ENCODE measurements at regions not wholly inside any gene's neighbourhood (a gene's known extent, or its start where the extent isn't known, plus 50 kb on each side); places are given as distances from the start of the nearest gene placed in this dataset.
"Not testable (repeated sequence)": the region's sequence is repeated elsewhere in the genome, so short reads cannot be mapped to it uniquely, and the experiment has no call there.

DNA sequence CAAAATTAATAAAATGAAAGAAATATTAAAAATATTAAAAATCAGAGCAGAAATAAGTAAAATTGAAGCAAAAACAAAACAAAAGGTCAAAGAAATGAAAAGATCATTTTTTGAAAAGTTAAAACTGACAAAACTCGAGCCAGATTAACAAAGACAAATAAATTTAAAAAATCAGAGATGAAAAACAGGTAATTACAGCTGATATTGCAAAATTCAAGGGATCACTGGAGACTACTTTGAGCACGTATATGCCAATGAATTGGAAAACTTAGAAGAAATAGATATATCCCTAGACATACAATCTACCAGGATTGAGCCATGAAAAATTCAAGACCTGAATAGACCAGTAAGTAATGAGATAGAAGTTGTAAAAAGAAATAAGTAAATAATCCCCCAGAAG lies 446.2 kb upstream of the EYS start:
- DNase-seq (ENCODE audit: low read depth in 2 of 2), result no peak

GRCh38 chr6:66149132-66149531 lies 442.1 kb upstream of the EYS start:
- DNase-seq (ENCODE audit: low read depth in 2 of 2), result no peak

DNA sequence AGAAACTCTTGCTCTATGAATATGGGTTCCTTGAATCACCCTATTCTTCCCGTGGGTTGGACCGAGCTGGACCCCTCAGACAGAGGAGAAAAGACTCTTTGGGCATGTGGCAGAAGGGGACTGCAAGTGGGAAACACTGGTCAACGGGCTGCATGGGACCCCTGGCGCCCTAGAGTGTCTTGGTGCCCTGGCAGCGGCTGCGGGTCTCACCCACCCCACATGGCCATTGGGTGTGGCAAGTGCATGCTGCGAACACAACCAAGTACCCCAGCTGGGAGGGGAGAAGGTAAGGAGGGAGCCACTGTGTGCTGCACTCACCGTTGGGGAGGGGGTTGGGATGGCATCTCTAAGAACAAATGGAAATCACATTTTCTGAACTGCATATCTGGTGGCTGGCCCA lies 438.8 kb upstream of the EYS start:
- DNase-seq (ENCODE audit: low read depth in 2 of 2), result no peak

DNA sequence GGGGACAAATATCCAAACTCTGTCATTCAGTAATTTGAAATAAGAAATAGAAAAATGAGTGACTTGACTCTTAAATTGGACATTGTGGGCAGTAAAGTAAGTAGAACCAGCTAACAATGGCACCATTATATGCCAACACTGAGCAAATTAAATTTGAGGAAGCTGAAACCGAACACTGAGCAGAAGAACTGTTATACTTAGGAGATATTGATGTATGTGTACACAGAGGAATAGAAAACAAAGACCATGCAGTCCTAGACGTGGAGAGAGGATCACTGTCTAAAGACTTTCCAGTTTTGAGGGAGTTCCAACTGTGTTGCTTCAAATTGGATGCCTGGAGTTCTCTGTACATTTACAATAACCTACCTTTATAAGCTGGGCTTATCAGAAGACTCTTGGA lies 427.0 kb upstream of the EYS start:
- no peak for DNase-seq (ENCODE audit: low read depth in 2 of 2)

DNA sequence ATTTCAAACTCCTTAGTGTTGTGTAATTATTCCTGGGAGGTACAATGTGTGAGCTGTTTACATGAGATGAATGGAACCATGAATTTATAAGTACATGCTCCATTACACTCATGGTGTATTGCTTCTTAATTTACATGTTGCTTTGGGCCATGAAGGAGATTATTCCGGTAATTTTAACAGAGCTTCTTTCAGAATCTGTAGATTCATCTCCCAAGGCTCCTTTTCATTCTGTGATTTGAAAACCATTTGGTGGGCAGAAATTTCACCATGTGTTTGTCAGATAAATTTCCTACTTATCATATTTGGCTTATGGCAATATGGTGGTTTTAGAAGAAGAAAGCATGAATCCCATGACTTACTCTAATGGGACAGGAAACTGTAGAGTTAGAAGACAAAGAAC lies 421.6 kb upstream of the EYS start:
- DNase-seq (ENCODE audit: low read depth in 2 of 2), result no peak

DNA sequence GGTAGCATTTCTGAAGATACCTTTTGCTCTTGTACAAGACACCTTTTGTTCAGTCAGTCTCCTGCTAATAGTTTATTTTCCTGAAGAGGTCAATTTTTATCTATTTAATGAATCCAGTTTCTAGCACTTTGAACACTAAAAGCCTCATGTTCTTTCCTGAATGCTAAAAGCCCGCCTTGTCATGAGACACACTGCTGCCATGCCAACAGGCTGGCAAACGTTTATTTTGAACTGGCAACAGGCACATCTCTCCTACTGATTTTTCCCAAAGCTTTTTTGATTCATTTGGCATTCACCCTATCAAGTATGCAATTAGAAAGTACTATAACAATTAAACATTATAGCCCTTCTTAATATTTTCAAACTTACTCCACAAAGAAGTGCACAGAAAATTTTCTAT lies 421.2 kb upstream of the EYS start:
- DNase-seq (ENCODE audit: low read depth in 2 of 2), result no peak

DNA sequence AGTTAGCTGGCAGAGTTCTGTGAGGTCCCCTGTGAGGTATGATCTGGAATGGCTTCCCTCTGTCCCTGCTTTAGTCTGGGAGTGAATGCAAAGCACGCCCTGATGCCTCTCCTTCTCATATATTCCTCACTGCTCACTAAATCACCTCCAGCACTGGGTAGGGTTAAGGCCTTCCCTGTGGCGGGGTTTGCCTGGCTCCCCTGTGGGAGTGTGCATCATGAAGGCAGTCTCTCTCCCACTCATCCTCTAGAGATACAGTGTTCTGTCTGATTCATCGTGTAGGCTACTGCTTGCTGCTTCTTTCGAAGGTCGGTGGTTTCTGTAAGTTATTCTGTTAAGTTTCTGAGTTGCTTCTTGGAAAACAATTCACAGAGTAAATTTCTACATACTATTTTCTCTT lies 420.0 kb upstream of the EYS start:
- DNase-seq (ENCODE audit: low read depth in 2 of 2), result no peak

GRCh38 chr6:66126358-66126757 lies 419.3 kb upstream of the EYS start:
- DNase-seq (ENCODE audit: low read depth in 2 of 2), result no peak

- DNase-seq (ENCODE audit: low read depth in 2 of 2), result no peak
These were observed 396.9 kb upstream of the EYS start for GRCh38 chr6:66103954-66104353.

DNA sequence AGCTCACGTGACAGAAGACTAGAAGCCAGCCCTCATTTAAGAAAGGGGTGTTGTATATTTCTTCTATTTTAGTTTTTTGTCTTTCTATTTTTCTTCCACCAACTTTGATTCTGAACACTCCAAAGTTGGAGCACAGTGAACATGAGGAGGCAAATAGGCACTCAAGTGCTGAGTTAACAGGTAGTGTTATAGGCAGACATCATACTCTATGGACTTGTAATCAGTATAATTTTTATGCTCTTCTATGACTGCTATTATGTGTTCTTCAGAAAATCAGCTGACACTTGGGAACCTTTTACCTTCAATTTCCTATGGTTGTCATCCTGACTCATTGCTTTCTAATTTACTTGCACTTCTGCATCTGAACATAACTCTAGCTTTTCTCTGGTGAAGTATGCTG lies 396.3 kb upstream of the EYS start:
- DNase-seq (ENCODE audit: low read depth in 2 of 2), result no peak

DNA sequence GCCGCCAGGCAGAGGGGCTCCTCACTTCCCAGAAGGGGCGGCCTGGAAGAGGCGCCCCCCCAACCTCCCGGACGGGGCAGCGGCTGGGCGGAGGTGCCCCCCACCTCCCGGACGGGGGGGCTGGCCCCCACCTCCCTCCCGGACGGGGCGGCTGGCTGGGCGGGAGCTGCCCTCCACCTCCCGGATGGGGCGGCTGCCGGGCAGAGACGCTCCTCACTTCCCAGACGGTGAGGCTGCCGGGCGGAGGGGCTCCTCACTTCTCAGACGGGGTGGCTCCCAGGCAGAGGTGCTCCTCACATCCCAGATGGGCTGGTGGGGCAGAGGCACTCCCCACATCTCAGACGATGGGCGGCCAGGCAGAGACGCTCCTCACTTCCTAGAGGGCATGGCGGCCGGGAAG lies 389.7 kb upstream of the EYS start:
- no peak for DNase-seq (ENCODE audit: low read depth in 2 of 2)

- no peak for DNase-seq (ENCODE audit: low read depth in 2 of 2)
These were observed 387.6 kb upstream of the EYS start for GRCh38 chr6:66094615-66095014.

- not testable (repeated sequence) for DNase-seq (ENCODE audit: low read depth in 2 of 2)
These were observed 385.3 kb upstream of the EYS start for GRCh38 chr6:66092306-66092705.

- no peak for DNase-seq (ENCODE audit: low read depth in 2 of 2)
These were observed 379.5 kb upstream of the EYS start for GRCh38 chr6:66086532-66086931.

- DNase-seq (ENCODE audit: low read depth in 2 of 2), result no peak
These were observed 375.9 kb upstream of the EYS start for GRCh38 chr6:66082914-66083313.

- DNase-seq (ENCODE audit: low read depth in 2 of 2), result no peak
These were observed 361.9 kb upstream of the EYS start for GRCh38 chr6:66068907-66069306.

DNA sequence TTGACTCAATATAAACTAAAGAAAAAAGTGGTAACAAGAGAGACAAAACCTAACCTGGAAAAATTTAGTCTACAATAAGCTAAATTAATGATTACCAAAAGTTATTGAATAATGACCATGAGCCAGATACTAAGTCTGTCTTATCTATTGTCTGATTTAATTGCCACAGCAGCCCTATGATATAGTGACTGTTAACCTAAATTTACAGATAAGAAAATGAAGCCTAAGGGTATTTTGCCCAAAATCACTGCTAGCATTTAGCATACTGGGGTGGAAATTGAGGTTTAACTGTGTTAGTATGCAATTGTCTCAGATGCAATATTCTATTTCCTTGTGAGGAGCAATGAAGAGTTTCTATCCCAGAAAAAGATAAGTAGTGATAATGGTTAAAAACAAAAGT lies 361.0 kb upstream of the EYS start:
- DNase-seq (ENCODE audit: low read depth in 2 of 2), result no peak

GRCh38 chr6:66065313-66065712 lies 358.3 kb upstream of the EYS start:
- no peak for DNase-seq (ENCODE audit: low read depth in 2 of 2)

DNA sequence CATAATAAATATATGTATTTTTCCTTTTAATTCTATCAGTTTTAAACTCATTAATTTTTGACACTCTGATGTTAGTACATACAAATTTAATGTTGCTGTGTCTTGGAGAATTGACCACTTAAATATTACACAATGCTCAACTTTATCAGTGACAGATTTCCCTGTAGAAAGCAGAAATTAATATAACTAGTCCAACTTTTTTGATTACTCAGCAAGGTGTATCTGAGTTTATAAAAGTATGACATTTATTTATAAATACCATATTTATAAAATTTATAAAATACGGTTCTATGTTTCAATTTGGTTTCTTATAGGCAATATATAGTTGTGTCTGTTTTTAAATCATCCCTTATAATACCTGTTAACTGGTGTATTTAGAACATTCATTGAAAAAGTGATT lies 350.0 kb upstream of the EYS start:
- DNase-seq (ENCODE audit: low read depth in 2 of 2), result no peak

DNA sequence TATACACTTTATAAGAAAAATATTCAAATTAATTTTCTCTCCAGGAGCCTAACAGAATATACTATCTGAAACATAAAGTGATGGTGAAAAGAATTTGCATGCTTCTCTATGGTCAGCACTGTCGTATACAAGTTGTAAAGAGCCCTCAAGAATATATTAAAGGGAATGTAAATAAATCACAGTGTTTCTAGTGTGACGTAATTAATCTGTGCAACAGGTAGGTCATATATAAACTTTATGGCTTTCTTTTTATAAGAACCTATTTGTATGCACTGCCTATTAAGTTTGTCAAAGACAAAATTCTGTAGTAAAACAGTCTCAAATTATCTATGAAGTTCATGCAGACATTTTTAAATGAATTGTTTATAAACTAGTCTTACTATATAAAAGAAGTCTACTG lies 347.9 kb upstream of the EYS start:
- no peak for DNase-seq (ENCODE audit: low read depth in 2 of 2)

DNA sequence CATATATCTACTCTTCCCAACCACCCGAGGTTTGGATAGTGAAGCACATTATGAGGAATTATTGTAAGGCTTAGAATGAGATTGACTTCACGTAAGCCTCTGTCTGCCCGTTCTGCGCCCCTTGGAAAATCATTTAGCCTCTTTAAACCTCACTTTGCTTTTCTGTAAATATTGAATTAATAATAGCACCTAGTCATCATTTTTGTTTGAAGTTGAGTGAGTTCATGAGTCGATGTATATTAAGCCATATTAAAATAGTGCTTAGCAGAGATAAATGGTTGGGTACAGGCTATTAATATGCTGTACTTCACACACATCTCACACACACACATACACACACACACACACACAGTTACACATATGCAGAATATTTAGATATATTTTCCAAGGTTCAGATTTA lies 344.8 kb upstream of the EYS start:
- no peak for DNase-seq (ENCODE audit: low read depth in 2 of 2)

- no peak for DNase-seq (ENCODE audit: low read depth in 2 of 2)
These were observed 341.9 kb upstream of the EYS start for GRCh38 chr6:66048684-66049474.

GRCh38 chr6:66032626-66033025 lies 325.6 kb upstream of the EYS start:
- DNase-seq (ENCODE audit: low read depth in 2 of 2), result no peak

DNA sequence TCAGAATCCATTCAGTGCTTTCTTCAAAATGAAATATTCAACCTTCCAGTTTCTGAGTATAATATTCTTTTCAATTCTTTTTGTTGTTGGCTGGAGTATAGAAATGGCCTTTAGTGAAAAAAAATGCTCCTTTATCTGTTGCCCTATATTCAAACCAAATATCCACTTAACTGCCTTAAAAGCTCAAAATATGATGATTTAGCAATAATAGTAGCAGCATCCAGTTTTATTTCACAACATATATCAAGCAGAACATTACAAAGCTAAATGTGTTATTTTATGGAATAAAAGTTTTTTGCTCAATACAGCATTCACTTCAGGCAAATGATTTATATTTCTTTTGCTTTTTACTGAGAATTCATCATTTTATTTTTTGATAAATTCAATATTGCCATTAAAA lies 322.4 kb upstream of the EYS start:
- DNase-seq (ENCODE audit: low read depth in 2 of 2), result no peak
